ENCODE measurements at regions not wholly inside any gene's neighbourhood (a gene's known extent, or its start where the extent isn't known, plus 50 kb on each side); places are given as distances from the start of the nearest gene placed in this dataset.

GRCh38 chr2:226183550-226183949 lies 616.1 kb downstream of the IRS1 start:
- H3K4me3 ChIP-seq (ENCODE audit: insufficient read length, low read depth): no peak overlapping the region
- H3K9ac ChIP-seq (ENCODE audit: insufficient read length, low read depth): no peak overlapping the region
- H3K4me1 ChIP-seq (ENCODE audit: insufficient read depth, insufficient read length): no peaks in the 10 kb centered on the region
- TF ChIP-seq YY1 (IDR thresholded peaks at IDR 0.05; ENCODE audit: insufficient read depth, insufficient read length) (no peak), SUZ12 (IDR thresholded peaks at IDR 0.05; ENCODE audit: extremely low read depth, insufficient read depth, insufficient read length) (no peak), ZNF274 (IDR thresholded peaks at IDR 0.05; ENCODE audit: low read depth, low read length) (no peak)
- H3K36me3 ChIP-seq (ENCODE audit: insufficient read depth, insufficient read length, low read length): no peaks in the 10 kb centered on the region
- no peak for DNase-seq (ENCODE audit: low read depth, low spot score)
- H3K27me3 ChIP-seq (ENCODE audit: insufficient read depth, insufficient read length): no peaks in the 10 kb centered on the region
- peaks cover 14% of the 10 kb centered on the region; the same call in 1 of the 2 replicates for H3K9me3 ChIP-seq (ENCODE audit: insufficient read depth, low read length)

- no peak for DNase-seq (ENCODE audit: low read depth, low spot score)
- Histone ChIP-seq H3K9me3 (ENCODE audit: insufficient read depth, low read length) (peaks cover 19% of the 10 kb centered on the region; the same call in 1 of the 2 replicates), H3K4me1 (ENCODE audit: insufficient read depth, insufficient read length) (no peaks in the 10 kb centered on the region), H3K9ac (ENCODE audit: insufficient read length, low read depth) (no peak overlapping the region), H3K36me3 (ENCODE audit: insufficient read depth, insufficient read length, low read length) (no peaks in the 10 kb centered on the region), H3K4me3 (ENCODE audit: insufficient read length, low read depth) (no peak overlapping the region), H3K27me3 (ENCODE audit: insufficient read depth, insufficient read length) (no peaks in the 10 kb centered on the region)
- no peak for TF ChIP-seq ZNF274 (IDR thresholded peaks at IDR 0.05; ENCODE audit: low read depth, low read length)
- TF ChIP-seq YY1 (IDR thresholded peaks at IDR 0.05; ENCODE audit: insufficient read depth, insufficient read length): no peak
- TF ChIP-seq SUZ12 (IDR thresholded peaks at IDR 0.05; ENCODE audit: extremely low read depth, insufficient read depth, insufficient read length): no peak
These were observed 616.6 kb downstream of the IRS1 start for GRCh38 chr2:226183033-226183432.

- DNase-seq (ENCODE audit: low read depth, low spot score): no peak
- no peaks in the 10 kb centered on the region for H3K4me1 ChIP-seq (ENCODE audit: insufficient read depth, insufficient read length)
- peaks cover 31% of the 10 kb centered on the region for H3K9me3 ChIP-seq (ENCODE audit: insufficient read depth, low read length)
- TF ChIP-seq ZNF274 (IDR thresholded peaks at IDR 0.05; ENCODE audit: low read depth, low read length): no peak
- no peak for TF ChIP-seq SUZ12 (IDR thresholded peaks at IDR 0.05; ENCODE audit: extremely low read depth, insufficient read depth, insufficient read length)
- TF ChIP-seq YY1 (IDR thresholded peaks at IDR 0.05; ENCODE audit: insufficient read depth, insufficient read length): no peak
- no peak overlapping the region for H3K9ac ChIP-seq (ENCODE audit: insufficient read length, low read depth)
- H3K36me3 ChIP-seq (ENCODE audit: insufficient read depth, insufficient read length, low read length): no peaks in the 10 kb centered on the region
- H3K27me3 ChIP-seq (ENCODE audit: insufficient read depth, insufficient read length): no peaks in the 10 kb centered on the region
- no peak overlapping the region for H3K4me3 ChIP-seq (ENCODE audit: insufficient read length, low read depth)
These were observed 617.7 kb downstream of the IRS1 start for GRCh38 chr2:226181909-226182308.

GRCh38 chr2:226180281-226180884 lies 619.2 kb downstream of the IRS1 start:
- H3K4me1 ChIP-seq (ENCODE audit: insufficient read depth, insufficient read length): no peaks in the 10 kb centered on the region
- DNase-seq (ENCODE audit: low read depth, low spot score): no peak
- H3K36me3 ChIP-seq (ENCODE audit: insufficient read depth, insufficient read length, low read length): no peaks in the 10 kb centered on the region
- TF ChIP-seq SUZ12 (IDR thresholded peaks at IDR 0.05; ENCODE audit: extremely low read depth, insufficient read depth, insufficient read length) (no peak), ZNF274 (IDR thresholded peaks at IDR 0.05; ENCODE audit: low read depth, low read length) (no peak), YY1 (IDR thresholded peaks at IDR 0.05; ENCODE audit: insufficient read depth, insufficient read length) (no peak)
- no peak overlapping the region for H3K4me3 ChIP-seq (ENCODE audit: insufficient read length, low read depth)
- no peaks in the 10 kb centered on the region for H3K27me3 ChIP-seq (ENCODE audit: insufficient read depth, insufficient read length)
- H3K9ac ChIP-seq (ENCODE audit: insufficient read length, low read depth): no peak overlapping the region
- peaks cover 38% of the 10 kb centered on the region for H3K9me3 ChIP-seq (ENCODE audit: insufficient read depth, low read length)

GRCh38 chr2:226179010-226179409 lies 620.6 kb downstream of the IRS1 start:
- DNase-seq (ENCODE audit: low read depth, low spot score): no peak
- TF ChIP-seq YY1 (IDR thresholded peaks at IDR 0.05; ENCODE audit: insufficient read depth, insufficient read length) (no peak), SUZ12 (IDR thresholded peaks at IDR 0.05; ENCODE audit: extremely low read depth, insufficient read depth, insufficient read length) (no peak), ZNF274 (IDR thresholded peaks at IDR 0.05; ENCODE audit: low read depth, low read length) (no peak)
- Histone ChIP-seq H3K4me3 (ENCODE audit: insufficient read length, low read depth) (no peak overlapping the region), H3K4me1 (ENCODE audit: insufficient read depth, insufficient read length) (no peaks in the 10 kb centered on the region), H3K36me3 (ENCODE audit: insufficient read depth, insufficient read length, low read length) (no peaks in the 10 kb centered on the region), H3K27me3 (ENCODE audit: insufficient read depth, insufficient read length) (no peaks in the 10 kb centered on the region), H3K9me3 (ENCODE audit: insufficient read depth, low read length) (peaks cover 46% of the 10 kb centered on the region), H3K9ac (ENCODE audit: insufficient read length, low read depth) (no peak overlapping the region)

GRCh38 chr2:226176283-226176984 lies 623.2 kb downstream of the IRS1 start:
- no peak for DNase-seq (ENCODE audit: low read depth, low spot score)
- H3K27me3 ChIP-seq (ENCODE audit: insufficient read depth, insufficient read length): no peaks in the 10 kb centered on the region
- no peak overlapping the region for H3K9ac ChIP-seq (ENCODE audit: insufficient read length, low read depth)
- H3K4me3 ChIP-seq (ENCODE audit: insufficient read length, low read depth): no peak overlapping the region
- no peaks in the 10 kb centered on the region for H3K36me3 ChIP-seq (ENCODE audit: insufficient read depth, insufficient read length, low read length)
- H3K4me1 ChIP-seq (ENCODE audit: insufficient read depth, insufficient read length): no peaks in the 10 kb centered on the region
- TF ChIP-seq ZNF274 (IDR thresholded peaks at IDR 0.05; ENCODE audit: low read depth, low read length): no peak
- no peak for TF ChIP-seq YY1 (IDR thresholded peaks at IDR 0.05; ENCODE audit: insufficient read depth, insufficient read length)
- TF ChIP-seq SUZ12 (IDR thresholded peaks at IDR 0.05; ENCODE audit: extremely low read depth, insufficient read depth, insufficient read length): no peak
- peaks cover 60% of the 10 kb centered on the region for H3K9me3 ChIP-seq (ENCODE audit: insufficient read depth, low read length)

GRCh38 chr2:226174390-226174789 lies 625.2 kb downstream of the IRS1 start:
- no peaks in the 10 kb centered on the region for H3K36me3 ChIP-seq (ENCODE audit: insufficient read depth, insufficient read length, low read length)
- no peak overlapping the region for H3K4me3 ChIP-seq (ENCODE audit: insufficient read length, low read depth)
- H3K9ac ChIP-seq (ENCODE audit: insufficient read length, low read depth): no peak overlapping the region
- H3K27me3 ChIP-seq (ENCODE audit: insufficient read depth, insufficient read length): no peaks in the 10 kb centered on the region
- peaks cover 54% of the 10 kb centered on the region for H3K9me3 ChIP-seq (ENCODE audit: insufficient read depth, low read length)
- H3K4me1 ChIP-seq (ENCODE audit: insufficient read depth, insufficient read length): no peaks in the 10 kb centered on the region
- DNase-seq (ENCODE audit: low read depth, low spot score): no peak
- TF ChIP-seq ZNF274 (IDR thresholded peaks at IDR 0.05; ENCODE audit: low read depth, low read length) (no peak), SUZ12 (IDR thresholded peaks at IDR 0.05; ENCODE audit: extremely low read depth, insufficient read depth, insufficient read length) (no peak), YY1 (IDR thresholded peaks at IDR 0.05; ENCODE audit: insufficient read depth, insufficient read length) (no peak)
